GM19455 (cell line): ENCODE measurements at regions not wholly inside any gene's neighbourhood (a gene's known extent, or its start where the extent isn't known, plus 50 kb on each side); places are given as distances from the start of the nearest gene placed in this dataset.
A peak's percentile ranks its signal among the peaks of the same experiment; 100 is the strongest.

Experiments
- ATAC-seq: cut with Tn5 transposase; IDR thresholded peaks from one replicate; pipeline ENCODE4 v1.9.1; 2021; ENCODE audit not compliant: unreplicated experiment

DNA sequence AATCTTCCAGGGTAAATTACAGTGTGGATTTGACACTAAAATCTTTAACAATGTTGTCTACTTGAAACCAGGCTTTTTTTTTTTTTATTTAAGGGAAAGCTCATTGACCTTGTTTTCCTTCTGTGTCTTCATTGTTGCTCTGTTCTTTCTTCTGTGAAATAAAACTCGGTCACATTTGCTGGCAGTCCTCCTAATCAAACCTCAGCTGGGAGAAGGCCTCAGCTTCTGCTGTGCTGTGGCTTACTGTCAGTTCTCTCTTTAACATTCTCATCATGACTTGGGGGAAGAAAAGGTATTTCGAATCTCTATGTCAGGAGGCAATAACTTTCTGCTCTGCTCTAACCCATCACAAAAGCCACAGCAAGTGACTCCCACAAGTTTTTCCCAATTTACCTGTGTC is 268.9 kb downstream of the ZNF608 start:
- ATAC-seq = no peak

DNA sequence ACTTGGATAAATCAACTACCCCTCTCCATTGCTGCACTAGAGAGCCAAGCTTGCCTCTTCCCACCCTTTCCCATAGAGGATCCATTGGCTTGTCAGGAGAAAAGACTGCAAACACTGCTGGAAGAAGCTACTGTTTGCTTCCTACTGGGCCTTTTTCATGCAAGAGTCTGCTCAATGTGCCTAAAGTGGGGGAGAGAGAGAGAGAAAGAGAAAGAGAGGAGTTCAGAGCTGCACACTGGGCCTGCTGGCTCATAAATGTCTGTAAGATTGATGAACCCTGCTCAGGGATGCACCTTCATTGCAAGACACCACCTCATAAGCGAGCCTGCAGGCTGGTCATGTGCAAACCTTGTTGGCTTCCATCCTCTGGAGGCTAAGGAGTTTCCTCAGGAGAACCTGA is 269.4 kb downstream of the ZNF608 start:
- no peak for ATAC-seq

DNA sequence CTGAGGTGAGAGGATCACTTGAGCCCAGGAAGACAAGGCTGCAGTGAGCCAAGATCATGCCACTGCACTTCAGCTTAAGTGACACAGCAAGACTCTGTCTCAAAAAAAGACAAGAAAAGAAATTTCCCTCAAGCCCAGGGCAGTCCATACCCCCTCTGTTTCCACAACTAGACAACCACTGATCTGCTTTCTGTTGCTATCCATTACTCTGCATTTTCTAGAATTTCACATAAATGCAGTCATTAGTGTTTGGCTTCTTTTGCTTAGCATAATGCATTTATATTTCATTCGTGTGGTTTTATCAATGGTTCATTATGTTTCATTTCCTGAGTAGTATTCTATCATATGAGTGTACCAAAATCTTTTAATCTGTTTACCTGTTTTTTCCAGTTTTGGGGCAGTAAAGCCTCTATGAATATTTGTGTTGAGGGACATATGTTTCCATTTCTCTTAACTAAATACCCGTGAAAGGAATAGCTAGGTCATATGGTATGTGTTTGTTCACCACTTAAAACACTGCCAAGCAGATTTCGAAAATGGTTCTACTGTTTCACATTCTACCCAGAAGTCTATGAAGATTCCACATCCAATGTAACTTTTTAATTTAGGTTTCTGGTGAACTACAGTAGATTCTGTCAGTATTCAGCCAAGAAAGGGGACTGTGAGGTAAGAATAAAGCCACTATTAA is 271.8 kb downstream of the ZNF608 start:
- ATAC-seq = no peak

DNA sequence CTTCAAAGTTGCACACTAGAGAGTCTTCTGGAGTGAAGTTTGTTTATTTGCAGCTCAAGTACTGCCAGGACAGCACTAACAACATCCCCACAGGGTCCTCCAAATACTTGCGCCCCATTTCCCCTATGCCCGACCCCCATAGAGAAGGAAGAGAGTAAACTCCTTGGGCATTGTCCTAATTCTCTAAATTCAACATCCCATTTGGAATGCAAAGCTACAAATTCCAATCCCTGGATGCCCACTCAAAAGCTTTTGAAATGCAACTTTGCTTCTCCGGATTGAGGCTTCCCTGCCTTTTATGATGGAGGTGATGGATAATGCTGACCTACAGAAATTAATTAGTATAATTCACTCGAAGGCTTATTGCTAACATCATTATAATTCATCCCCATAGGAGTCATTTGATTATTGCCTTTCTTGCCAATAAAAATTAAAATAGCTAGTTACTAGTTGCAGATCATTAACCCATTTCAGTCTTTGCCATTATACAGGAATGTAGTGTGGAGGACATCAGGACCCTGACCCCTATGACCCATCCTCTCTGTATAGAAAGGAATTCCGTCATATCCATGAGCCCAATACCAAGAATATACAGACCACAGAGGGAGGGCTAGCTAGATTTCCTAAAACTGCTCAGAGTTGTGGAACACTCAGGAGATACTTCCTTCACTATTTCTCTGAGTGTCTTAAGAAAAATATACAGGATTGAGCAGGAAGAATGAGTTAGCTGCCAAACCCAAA is 277.6 kb downstream of the ZNF608 start:
- no peak for ATAC-seq

DNA sequence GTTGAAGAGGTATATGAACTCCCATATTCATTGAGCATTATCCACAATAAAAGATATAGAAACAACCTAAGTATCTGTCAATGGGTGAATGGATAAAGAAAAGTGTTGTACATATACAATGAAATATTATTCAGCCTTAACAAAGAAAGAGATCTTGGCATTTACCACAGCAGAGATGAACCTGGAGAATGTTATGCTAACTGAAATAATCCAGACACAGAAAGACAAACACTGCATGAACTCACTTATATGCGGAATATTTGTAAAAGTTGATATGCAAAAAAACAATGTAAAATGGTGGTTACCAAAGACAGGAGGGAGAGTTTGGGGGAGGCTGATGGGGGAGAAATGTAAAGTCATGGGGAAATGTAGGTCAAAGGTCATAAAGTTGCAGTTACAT is 278.7 kb downstream of the ZNF608 start:
- ATAC-seq = no peak

DNA sequence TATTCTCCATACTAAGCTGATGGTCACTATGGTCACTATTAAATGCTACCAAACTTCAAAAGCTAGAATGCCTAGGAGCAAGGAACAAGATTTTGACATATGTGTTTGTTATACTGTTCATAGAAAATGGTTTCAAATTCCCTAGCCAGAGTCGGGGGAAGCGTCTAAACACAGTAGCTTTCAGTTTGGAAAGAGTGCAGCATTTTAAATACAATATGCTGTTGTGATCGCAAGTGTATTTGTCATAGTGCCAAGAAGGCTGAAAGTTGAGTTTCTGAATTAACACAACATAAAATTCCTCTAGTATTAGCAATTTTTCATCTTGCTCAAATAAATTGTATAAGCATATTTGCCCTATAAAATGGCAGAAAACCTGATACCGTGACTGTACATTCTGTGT is 280.4 kb downstream of the ZNF608 start:
- no peak for ATAC-seq

DNA sequence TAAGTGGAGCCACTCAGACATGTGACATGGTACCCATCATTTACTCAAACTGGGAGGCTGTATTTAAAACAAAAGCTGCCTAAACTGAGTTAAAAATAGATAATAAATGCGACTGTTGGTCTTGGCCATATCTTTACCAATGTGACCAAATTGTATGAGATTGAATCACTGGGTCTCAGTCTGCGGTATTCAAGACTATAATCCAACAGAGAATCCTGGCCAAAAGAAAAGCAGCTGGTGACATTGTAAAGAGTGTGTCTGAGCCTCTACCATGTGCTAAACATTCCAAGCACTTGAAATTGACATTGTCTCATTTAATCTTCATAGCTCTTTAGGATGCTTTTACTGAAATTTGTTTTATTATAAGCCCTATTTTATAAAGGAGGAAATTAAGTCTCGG is 282.6 kb downstream of the ZNF608 start:
- ATAC-seq = no peak

DNA sequence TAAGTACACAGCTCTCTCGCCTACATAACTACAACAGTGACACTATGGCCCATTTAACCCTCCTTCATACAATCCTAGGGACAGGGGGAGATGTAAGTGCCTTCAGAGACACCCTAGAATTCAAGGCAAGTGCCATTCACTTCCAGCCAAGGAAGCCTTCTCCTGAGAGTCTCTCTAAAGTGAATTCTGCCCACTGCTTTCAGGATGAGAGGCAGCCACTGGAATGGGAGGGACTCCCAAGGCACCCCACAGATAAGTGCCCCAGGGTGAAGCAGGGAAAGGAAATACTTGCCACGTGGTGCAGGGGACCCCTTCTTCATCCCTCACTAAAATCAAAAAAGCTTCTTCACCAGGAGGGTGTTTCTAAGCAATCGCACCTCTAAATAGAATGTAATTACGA is 283.7 kb downstream of the ZNF608 start:
- ATAC-seq = no peak

DNA sequence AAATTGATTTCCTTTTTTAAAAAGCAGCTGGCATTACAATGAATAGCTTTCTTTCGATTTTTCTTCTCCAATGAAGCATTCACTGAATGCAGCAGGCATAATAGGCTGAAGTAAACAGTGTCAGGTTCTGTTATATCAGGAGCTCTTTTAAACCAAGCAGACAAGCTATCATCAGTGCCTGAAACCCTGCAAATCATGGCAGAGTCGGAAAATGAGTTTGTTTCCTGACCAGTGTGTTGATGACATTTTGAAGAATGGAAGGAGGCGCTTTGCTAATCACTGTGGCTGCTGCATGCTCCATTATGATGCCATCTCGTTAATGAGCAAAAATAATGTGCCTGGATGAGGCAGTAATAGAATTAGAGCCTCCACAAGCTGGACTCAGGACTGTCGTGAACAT is 284.5 kb downstream of the ZNF608 start:
- ATAC-seq = no peak

DNA sequence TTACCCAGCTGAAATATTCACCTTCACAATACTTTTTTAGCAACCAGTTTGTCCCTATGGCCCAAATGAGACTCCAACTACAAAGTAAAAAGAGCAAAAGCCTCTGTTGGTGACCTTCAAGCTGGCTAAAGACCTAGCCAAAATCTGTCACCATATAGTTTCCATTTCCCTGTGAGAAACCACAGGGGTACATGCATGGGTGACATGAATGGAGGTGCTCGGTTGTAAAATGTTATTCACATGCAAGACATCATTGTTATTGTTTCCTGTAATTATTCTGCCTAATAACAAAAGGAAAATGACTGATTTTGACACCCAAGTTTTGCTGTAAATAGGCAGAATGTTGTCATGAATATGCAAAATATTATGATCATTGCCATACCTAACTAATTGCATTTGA is 285.3 kb downstream of the ZNF608 start:
- no peak for ATAC-seq

DNA sequence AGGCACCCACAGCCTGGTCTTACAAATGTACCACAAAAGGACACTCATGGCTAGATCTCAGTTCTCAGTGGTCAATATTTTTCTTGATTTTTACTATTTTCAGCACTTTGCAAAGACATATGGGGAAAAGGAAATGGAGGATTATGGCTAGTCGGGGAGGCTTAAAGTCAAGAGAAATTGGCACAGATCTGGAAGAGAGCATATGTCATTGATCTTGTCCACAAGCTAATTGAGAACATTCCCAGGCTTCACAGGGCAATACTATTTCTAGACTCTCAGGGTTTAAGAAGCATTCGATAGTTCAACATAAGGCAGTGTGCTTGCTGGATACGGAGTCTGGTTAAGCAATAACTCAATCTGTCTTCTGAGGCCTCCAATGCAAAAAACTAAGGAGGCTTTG is 285.8 kb downstream of the ZNF608 start:
- no peak for ATAC-seq

DNA sequence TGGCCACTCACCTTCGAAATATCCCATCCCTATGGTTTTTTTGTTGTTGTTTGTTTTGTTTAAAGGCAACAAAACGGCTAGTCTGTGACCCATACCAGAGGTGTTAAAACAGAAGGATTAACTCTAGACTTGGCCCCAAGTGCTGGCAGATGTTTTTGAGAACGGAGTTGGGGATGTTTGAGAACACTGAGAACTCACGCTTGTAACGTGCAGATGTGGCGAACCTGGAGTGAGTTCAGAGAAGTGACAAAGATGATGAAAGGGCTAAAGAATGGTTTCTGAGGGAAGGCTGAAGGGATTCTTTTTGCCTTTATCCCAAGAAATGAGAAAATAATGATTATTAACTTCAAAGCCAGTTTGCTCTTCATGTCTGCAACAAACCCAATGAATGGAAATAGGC is 286.5 kb downstream of the ZNF608 start:
- no peak for ATAC-seq

DNA sequence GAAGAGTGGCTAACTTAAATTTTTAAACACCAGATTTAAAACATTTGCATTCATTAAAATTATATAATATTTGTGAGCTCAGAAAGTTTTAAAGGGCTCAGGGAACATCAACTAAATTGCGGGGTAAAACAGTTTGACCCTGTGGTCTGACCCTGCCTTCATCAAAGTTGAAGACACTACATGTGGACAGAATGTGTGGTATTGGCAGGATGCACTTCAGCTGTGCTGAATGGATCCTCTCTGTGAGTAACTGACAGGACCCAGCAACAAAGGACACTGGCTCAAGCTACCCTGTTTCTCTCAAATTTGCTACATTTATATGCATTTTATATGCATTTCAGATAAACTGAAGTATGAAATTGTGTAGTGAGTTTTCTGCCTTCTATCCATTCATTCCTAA is 288.5 kb downstream of the ZNF608 start:
- ATAC-seq = no peak

DNA sequence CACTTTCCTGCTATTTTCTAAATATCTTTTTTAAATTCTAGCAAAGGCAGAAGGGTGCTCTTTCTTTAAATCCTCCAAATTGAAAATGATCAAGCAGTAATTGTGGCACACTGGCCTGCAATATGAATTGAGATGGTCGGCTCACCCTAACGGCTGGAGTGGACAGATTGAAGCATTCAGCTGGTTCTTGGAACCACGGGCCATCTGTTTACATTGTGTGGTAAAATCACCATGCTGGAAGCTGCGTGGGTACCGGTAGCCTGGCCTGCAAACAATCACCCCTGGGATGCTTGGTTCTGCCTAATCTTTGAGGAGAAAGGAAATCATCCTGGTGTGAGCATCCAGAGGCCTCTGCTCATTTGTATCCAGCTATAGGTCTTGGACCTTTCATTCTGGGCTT is 289.3 kb downstream of the ZNF608 start:
- ATAC-seq = no peak

DNA sequence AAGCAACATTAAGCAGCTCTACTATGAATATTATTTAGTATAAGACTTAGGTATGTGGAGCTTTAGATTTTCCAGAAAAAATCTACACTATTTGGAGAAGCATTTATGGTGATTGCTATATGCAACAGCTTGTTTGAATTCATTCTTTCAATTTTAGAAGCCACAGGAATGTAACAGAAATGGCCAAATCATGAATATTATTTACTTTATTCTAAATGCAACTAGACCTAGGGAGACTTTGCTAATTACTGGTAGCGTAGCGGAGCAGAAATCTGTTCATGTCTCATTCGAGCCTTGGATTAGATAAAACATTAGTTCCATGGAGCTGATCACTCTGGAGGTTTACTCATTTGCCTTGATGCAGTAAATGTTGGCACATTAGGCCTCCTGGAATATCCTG is 290.2 kb downstream of the ZNF608 start:
- ATAC-seq = no peak

DNA sequence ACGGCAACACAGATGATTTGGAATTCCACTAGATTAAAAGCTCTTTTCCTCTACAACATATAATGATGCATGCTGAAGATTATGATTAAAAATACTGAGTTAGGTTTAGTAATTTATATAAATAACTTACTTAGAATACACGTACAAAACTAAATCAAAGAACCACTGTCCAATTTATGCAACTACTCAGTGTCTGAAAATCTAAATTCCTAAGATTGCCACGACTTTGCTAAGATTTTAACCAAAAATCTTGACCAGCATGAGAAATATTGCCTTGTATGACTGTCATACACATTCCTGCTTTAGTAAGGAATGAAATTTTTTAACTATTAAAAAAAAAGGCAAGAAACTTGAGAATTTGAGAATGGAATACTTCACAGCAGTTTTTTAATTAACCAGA is 292.4 kb downstream of the ZNF608 start:
- ATAC-seq = peak; percentile 6

DNA sequence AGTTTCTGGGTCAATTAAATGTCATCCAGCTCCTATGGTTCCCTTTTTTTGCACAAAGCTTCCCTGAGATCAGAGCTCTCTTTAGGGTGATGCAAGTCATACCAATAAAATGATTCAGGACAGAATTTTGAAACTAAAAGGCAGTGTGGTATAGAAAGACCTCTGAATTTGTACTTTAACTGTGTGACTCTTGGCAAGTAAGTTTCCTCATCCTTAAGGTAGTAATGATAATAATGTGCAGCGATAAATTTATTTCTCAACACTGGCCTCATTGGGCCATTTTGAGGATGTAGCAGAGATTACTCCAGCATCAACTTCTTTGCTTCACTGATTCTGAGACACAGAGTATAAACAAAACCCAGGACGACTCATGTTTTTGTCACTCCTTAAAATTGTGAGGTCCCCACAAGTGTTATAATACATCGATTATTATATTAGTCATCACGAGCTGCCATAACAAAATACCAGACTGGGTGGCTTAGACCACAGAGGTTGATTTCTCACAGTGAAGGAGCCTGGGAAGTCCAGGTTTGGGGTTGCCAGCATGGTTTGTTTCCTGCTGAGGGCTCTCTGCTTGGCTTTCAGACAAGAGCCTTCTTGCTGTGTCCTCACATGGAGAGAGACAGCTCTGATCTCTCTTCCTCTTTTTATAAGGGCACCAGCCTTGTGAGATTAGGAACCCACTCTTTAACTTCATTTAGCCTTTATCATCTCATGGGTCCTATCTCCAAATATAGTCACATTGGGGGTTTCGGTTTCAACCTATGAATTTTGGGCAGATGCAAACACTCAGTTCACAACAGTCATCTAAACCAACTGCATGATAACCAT is 293.0 kb downstream of the ZNF608 start:
- ATAC-seq = peak; percentile 96

DNA sequence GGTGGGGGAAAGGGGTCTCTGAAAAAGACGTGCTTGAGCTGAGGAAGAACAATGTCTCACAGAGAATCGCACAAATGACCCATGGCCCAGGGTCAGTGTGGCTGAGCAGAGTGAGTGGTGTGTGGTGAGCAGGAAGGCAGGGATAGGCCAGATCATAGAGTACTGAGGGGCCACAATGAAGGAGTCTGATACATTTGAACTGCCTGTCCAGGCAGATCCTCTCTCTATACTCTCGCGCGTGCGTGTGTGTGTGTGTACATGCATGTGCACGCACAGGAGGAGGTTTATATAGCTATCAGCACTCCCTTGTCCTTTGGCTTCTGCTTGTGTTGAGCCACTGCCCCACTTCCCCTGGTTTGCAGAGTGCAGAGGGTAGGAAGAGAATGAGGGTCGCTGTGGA is 294.0 kb downstream of the ZNF608 start:
- ATAC-seq = no peak

DNA sequence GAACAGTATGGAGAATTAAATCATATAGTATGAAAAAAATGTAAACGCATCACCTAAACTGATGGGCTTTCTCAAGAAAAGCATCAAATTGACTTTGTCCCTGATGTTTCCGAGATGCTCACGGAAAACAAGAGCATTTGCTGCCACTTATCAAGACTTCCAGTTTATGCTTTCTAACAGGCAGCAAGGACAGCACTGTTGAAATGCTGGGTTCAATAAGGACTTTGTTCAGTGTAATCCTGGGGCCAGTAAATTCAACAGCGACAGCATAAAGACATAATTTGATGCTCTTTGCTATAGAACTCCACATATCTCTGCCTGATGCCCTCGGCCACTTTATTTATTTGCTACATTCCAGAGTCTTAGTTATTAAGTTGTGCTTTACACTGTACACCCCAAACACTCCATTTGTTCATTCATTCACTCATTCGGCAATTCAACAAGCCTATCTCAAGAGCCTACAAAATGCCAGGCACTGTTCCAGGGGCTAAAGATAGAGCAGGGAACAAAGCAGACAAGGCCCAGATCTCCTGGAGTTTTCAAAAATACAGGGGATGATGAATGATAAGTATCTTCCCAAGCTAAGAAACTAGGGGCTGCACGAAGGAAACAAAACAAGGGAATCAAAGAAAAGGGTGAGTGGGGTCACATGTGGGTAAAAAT is 294.6 kb downstream of the ZNF608 start:
- no peak for ATAC-seq

DNA sequence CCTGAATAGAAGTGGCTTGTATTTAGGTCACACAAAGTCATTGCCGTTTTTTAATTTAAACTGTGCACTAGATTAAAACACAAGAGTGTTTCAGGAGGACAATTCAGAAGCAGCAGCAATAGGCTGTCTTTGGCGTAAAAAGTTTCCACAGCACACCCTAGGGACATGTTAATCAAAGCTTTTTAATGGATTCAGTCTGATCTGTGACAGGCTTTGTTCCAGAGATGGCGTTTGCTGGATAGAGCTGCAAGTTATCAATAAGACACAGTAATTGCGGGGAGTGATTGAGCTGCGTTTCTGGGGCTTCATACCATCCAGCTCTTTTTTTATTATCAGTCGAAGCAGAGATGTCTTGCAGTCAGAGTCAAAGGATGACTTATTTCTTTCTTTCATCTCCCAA is 300.3 kb downstream of the ZNF608 start:
- no peak for ATAC-seq

DNA sequence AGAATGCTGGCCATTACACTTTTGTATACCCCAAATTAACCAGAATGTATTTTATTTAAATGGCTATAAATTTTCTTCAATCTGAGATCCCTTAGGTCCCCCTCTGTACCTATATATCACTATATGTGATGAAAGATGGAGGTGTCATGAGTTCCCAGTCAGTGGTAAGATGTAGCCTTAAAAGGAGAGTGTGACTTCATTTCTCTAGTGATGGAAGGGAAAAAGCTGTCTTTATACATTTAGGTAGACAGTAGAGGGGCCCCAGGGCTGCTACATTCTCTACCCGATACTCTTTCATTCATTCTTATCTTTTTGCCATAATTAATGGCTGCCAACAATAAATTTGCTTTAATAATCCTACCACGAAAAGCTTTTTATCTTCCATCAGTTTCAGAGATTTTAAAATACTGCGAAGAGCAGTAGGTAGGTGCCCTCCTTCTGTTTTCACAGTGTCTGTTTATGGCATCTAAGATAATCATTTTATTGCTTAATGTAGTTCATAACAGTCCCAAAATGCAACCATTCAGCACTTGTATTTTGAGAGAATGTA is 301.3 kb downstream of the ZNF608 start:
- ATAC-seq = no peak
